CD14-positive monocyte (primary cell): ENCODE measurements at regions not wholly inside any gene's neighbourhood (a gene's known extent, or its start where the extent isn't known, plus 50 kb on each side); places are given as distances from the start of the nearest gene placed in this dataset.

Experiments used
- DNase-seq, 3 donors: peaks; one replicate each; pipeline ENCODE4 v3.0.0-alpha.2; 2011 to 2022
- H2AFZ ChIP-seq: 2 replicates; pipeline ENCODE4 v1.6.0; 2012; ENCODE audit warnings: mild to moderate bottlenecking, low read depth, low read length, inconsistent platforms; ENCODE audit not compliant: insufficient read depth, poor library complexity, severe bottlenecking
- H3K27ac ChIP-seq, 2 donors: 1 replicate in 1 of 2; 2 replicates in 1 of 2; pipeline ENCODE4 v1.5.1; 2012 to 2013; ENCODE audit warnings: low read length in 2 of 2, control low read depth in 1 of 2, inconsistent platforms in 1 of 2, low read depth in 1 of 2, mild to moderate bottlenecking in 1 of 2
- H3K27me3 ChIP-seq, 2 donors: one replicate each; pipeline versions ENCODE4 v1.6.0 to v1.6.1; 2011 to 2013; ENCODE audit warnings: low read length in 2 of 2; ENCODE audit not compliant: control insufficient read depth in 2 of 2, insufficient read depth in 2 of 2
- H3K36me3 ChIP-seq, 2 donors: replicated peaks in 1 of 2; 1 replicate in 1 of 2; 2 replicates in 1 of 2; pipeline versions ENCODE4 v1.5.1 to v1.6.1; 2012 to 2013; ENCODE audit warnings: low read length in 2 of 2, control low read depth in 1 of 2, inconsistent platforms in 1 of 2, mild to moderate bottlenecking in 1 of 2; ENCODE audit not compliant: insufficient read depth in 2 of 2, control insufficient read depth in 1 of 2
- H3K4me1 ChIP-seq, 2 donors: 1 replicate in 1 of 2; 2 replicates in 1 of 2; pipeline versions ENCODE4 v1.5.1 to v1.6.1; 2012 to 2013; ENCODE audit warnings: low read length in 2 of 2, control low read depth in 1 of 2, inconsistent platforms in 1 of 2, mild to moderate bottlenecking in 1 of 2, moderate library complexity in 1 of 2; ENCODE audit not compliant: insufficient read depth in 2 of 2, control insufficient read depth in 1 of 2
- H3K4me2 ChIP-seq: replicated peaks from 2 replicates; pipeline ENCODE3; 2012; ENCODE audit warnings: low read length, moderate library complexity, mild to moderate bottlenecking; ENCODE audit not compliant: poor library complexity, severe bottlenecking; ENCODE audit errors: extremely low read depth
- H3K4me3 ChIP-seq, 3 experiments: fragments of 200-600 bp in 1 of 3; sonication (generic) in 1 of 3; replicated peaks in 1 of 3; 1 replicate in 2 of 3; 2 replicates in 1 of 3; pipeline ENCODE4 v1.5.1; 2011 to 2013; ENCODE audit warnings: low read length in 3 of 3, mild to moderate bottlenecking in 3 of 3, control low read depth in 2 of 3, low read depth in 2 of 3, inconsistent platforms in 1 of 3, moderate library complexity in 1 of 3
- H3K79me2 ChIP-seq: 2 replicates; pipeline ENCODE4 v1.6.0; 2012; ENCODE audit warnings: mild to moderate bottlenecking, control low read depth, inconsistent platforms, low read length, moderate library complexity; ENCODE audit not compliant: insufficient read depth
- H3K9ac ChIP-seq: 2 replicates; pipeline ENCODE4 v1.6.0; 2017; ENCODE audit warnings: low read length, mild to moderate bottlenecking; ENCODE audit not compliant: insufficient read depth, poor library complexity, severe bottlenecking
- H3K9me3 ChIP-seq, 2 donors: replicated peaks in 1 of 2; 1 replicate in 1 of 2; 2 replicates in 1 of 2; pipeline versions ENCODE4 v1.5.1 to v1.6.1; 2012 to 2013; ENCODE audit warnings: low read length in 2 of 2, control low read depth in 1 of 2; ENCODE audit not compliant: control insufficient read depth in 1 of 2, insufficient read depth in 1 of 2
- H4K20me1 ChIP-seq: 2 replicates; pipeline ENCODE4 v1.6.0; 2012; ENCODE audit warnings: mild to moderate bottlenecking, low read length, control low read depth, moderate library complexity; ENCODE audit not compliant: insufficient read depth
- H3K27ac Mint-ChIP-seq, 7 donors: one replicate each; pipeline ENCODE4 v1.8.0; 2020; ENCODE audit warnings: mild to moderate bottlenecking in 7 of 7, mixed read lengths in 7 of 7, moderate library complexity in 6 of 7, inconsistent platforms in 2 of 7
- H3K27me3 Mint-ChIP-seq, 3 donors: one replicate each; pipeline ENCODE4 v1.8.0; 2021 to 2022; ENCODE audit warnings: low read depth in 3 of 3, mild to moderate bottlenecking in 3 of 3, mixed read lengths in 3 of 3, moderate library complexity in 3 of 3, inconsistent platforms in 1 of 3
- H3K36me3 Mint-ChIP-seq, 2 donors: one replicate each; pipeline ENCODE4 v1.8.0; 2020; ENCODE audit warnings: mixed read lengths in 2 of 2, inconsistent platforms in 1 of 2, mild to moderate bottlenecking in 1 of 2
- H3K4me1 Mint-ChIP-seq: one replicate; pipeline ENCODE4 v1.8.0; 2020; ENCODE audit warnings: mild to moderate bottlenecking, mixed read lengths
- H3K4me3 Mint-ChIP-seq, 2 donors: one replicate each; pipeline ENCODE4 v1.8.0; 2020; ENCODE audit warnings: mild to moderate bottlenecking in 2 of 2, mixed read lengths in 2 of 2, moderate library complexity in 1 of 2
- H3K9me3 Mint-ChIP-seq, 7 donors: one replicate each; pipeline ENCODE4 v1.8.0; 2020 to 2022; ENCODE audit warnings: mixed read lengths in 7 of 7, mild to moderate bottlenecking in 6 of 7, moderate library complexity in 6 of 7, inconsistent platforms in 2 of 7
- WGBS: methylation state at CpG from one replicate; pipeline ENCODE4 v1.1.5; 2013; ENCODE audit warnings: missing lambda C conversion rate; ENCODE audit not compliant: insufficient coverage; 5-methylcytosine and 5-hydroxymethylcytosine counted together
- intact Hi-C, 2 donors: fragments of 100-400 bp; cut with micrococcal nuclease; formaldehyde crosslinking; loops; one replicate each; pipeline versions ENCODE4 v1.15.0 to v1.15.1; 2023
- TF ChIP-seq, protein P1 (sequence below): fragments of 200-600 bp; IDR thresholded peaks from one replicate; pipeline ENCODE4 v1.8.0; 2022; ENCODE audit warnings: antibody characterized with exemption, mild to moderate bottlenecking

DNA sequence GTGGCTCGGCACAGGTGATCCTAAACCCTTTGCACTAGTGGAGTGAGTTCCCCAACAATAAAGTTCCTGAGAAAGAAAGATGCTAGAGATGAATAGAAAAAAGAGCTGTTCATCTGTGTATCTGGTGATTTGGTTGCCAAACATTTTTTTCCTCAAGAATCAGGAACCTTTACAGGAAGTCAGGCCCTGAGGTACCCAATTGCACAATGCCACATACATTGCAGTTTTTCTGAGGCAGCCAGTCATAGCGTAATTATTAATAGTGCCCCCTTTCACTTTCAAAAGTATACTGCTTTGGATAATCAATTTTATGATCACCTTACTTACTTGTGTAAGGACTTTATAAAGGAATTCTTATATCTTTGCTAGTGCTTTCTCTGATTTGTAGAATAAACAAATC lies 346.3 kb upstream of the POU3F1 start:
- H3K4me1 ChIP-seq: peaks cover 9 to 16% of the 10 kb centered on the region in 2 donors
- no peaks in the 10 kb centered on the region for H3K36me3 Mint-ChIP-seq
- peak overlapping the region in 1 of 2 donors; percentile 4 for H3K4me3 Mint-ChIP-seq
- H3K9me3 Mint-ChIP-seq: peaks cover 7 to 21% (median 15%) of the 10 kb centered on the region in 7 donors
- no peak overlapping the region for H3K9ac ChIP-seq
- peaks cover 19% of the 10 kb centered on the region for H3K4me1 Mint-ChIP-seq
- no peaks in the 10 kb centered on the region for H3K36me3 ChIP-seq
- WGBS: no CpG with 5 or more reads among the region's 2 CpGs
- no peaks in the 10 kb centered on the region for H4K20me1 ChIP-seq
- H3K27ac Mint-ChIP-seq: peak overlapping the region in 1 of 7 donors; percentile 35
- intact Hi-C loops: no loop called here
- H2AFZ ChIP-seq: no peak overlapping the region
- H3K27me3 ChIP-seq: no peaks in the 10 kb centered on the region
- peak overlapping the region; percentile 34 for H3K4me2 ChIP-seq
- peak in 2 of 3 donors; percentile 7 to 11 for DNase-seq
- H3K27me3 Mint-ChIP-seq: peaks cover 4 to 5% (median 5%) of the 10 kb centered on the region in 3 donors
- no peak overlapping the region for H3K4me3 ChIP-seq
- peaks cover 0 to 5% of the 10 kb centered on the region in 2 donors for H3K9me3 ChIP-seq
- H3K79me2 ChIP-seq: no peaks in the 10 kb centered on the region
- TF ChIP-seq, protein P1, sequence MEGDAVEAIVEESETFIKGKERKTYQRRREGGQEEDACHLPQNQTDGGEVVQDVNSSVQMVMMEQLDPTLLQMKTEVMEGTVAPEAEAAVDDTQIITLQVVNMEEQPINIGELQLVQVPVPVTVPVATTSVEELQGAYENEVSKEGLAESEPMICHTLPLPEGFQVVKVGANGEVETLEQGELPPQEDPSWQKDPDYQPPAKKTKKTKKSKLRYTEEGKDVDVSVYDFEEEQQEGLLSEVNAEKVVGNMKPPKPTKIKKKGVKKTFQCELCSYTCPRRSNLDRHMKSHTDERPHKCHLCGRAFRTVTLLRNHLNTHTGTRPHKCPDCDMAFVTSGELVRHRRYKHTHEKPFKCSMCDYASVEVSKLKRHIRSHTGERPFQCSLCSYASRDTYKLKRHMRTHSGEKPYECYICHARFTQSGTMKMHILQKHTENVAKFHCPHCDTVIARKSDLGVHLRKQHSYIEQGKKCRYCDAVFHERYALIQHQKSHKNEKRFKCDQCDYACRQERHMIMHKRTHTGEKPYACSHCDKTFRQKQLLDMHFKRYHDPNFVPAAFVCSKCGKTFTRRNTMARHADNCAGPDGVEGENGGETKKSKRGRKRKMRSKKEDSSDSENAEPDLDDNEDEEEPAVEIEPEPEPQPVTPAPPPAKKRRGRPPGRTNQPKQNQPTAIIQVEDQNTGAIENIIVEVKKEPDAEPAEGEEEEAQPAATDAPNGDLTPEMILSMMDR: no peak
- H3K27ac ChIP-seq: no peak overlapping the region

DNA sequence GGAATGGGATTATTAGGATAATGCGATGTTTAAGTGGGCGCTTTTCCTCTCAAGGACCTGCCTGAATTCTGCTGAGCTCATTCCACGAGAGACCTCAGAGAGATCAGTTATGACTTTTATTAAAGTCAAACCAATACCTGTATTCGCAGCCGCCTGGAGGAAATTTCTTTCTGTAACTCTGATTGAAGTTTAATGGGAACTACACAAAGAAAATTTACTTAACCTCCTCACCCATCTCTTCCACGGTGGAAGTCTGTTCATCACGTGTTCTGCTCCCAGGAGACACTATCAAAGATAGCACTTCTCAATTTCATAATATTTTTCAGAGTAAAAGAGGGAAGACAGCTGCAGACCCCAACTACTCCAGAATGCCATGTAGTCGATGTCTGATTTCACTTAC lies 334.7 kb upstream of the POU3F1 start:
- H3K9ac ChIP-seq: no peak overlapping the region
- H3K36me3 Mint-ChIP-seq: no peaks in the 10 kb centered on the region
- no peak overlapping the region for H3K4me2 ChIP-seq
- H3K79me2 ChIP-seq: no peaks in the 10 kb centered on the region
- no CpG with 5 or more reads among the region's 8 CpGs for WGBS
- no peak overlapping the region for H3K27ac ChIP-seq
- H4K20me1 ChIP-seq: no peaks in the 10 kb centered on the region
- H3K9me3 Mint-ChIP-seq: peaks cover 0 to 11% (median 3%) of the 10 kb centered on the region in 7 donors
- no peak overlapping the region for H3K4me3 ChIP-seq
- H3K4me1 Mint-ChIP-seq: no peaks in the 10 kb centered on the region
- intact Hi-C loops: no loop called here
- H3K27me3 Mint-ChIP-seq: peaks cover 11 to 14% (median 11%) of the 10 kb centered on the region in 3 donors
- H3K27ac Mint-ChIP-seq: no peak overlapping the region
- no peaks in the 10 kb centered on the region for H3K4me1 ChIP-seq
- no peaks in the 10 kb centered on the region for H3K36me3 ChIP-seq
- no peak overlapping the region for H2AFZ ChIP-seq
- no peaks in the 10 kb centered on the region for H3K9me3 ChIP-seq
- no peak overlapping the region for H3K4me3 Mint-ChIP-seq
- no peaks in the 10 kb centered on the region for H3K27me3 ChIP-seq
- TF ChIP-seq, protein P1: no peak
- DNase-seq: no peak
